Epidermal melanocyte (primary cell): ENCODE measurements at regions not wholly inside any gene's neighbourhood (a gene's known extent, or its start where the extent isn't known, plus 50 kb on each side); places are given as distances from the start of the nearest gene placed in this dataset.
"Not testable (repeated sequence)": the region's sequence is repeated elsewhere in the genome, so short reads cannot be mapped to it uniquely, and the experiment has no call there.

Experiments used
- DNase-seq: peaks from one replicate; pipeline ENCODE4 v3.0.0; 2011; ENCODE audit warnings: low spot score; ENCODE audit not compliant: insufficient read length

- DNase-seq = no peak
These were observed 278.2 kb upstream of the SFSWAP start for GRCh38 chr12:131432532-131433260.

GRCh38 chr12:131434208-131435125, 276.4 kb upstream of the SFSWAP start:
- DNase-seq = no peak

- no peak for DNase-seq
These were observed 273.8 kb upstream of the SFSWAP start for GRCh38 chr12:131436922-131437705.

- DNase-seq = no peak
These were observed 273.0 kb upstream of the SFSWAP start for GRCh38 chr12:131437706-131438492.

GRCh38 chr12:131438493-131438835, 272.4 kb upstream of the SFSWAP start:
- not testable (repeated sequence) for DNase-seq

GRCh38 chr12:131438881-131439280, 272.0 kb upstream of the SFSWAP start:
- no peak for DNase-seq

- DNase-seq = not testable (repeated sequence)
These were observed 271.1 kb upstream of the SFSWAP start for GRCh38 chr12:131439752-131440151.

GRCh38 chr12:131440209-131441059, 270.5 kb upstream of the SFSWAP start:
- DNase-seq = not testable (repeated sequence)

- DNase-seq = no peak
These were observed 269.9 kb upstream of the SFSWAP start for GRCh38 chr12:131441060-131441396.

- no peak for DNase-seq
These were observed 269.1 kb upstream of the SFSWAP start for GRCh38 chr12:131441638-131442336.

GRCh38 chr12:131442337-131442918, 268.5 kb upstream of the SFSWAP start:
- no peak for DNase-seq

GRCh38 chr12:131443019-131444000, 267.6 kb upstream of the SFSWAP start:
- DNase-seq = no peak

GRCh38 chr12:131444220-131445164, 266.4 kb upstream of the SFSWAP start:
- DNase-seq = no peak

GRCh38 chr12:131445184-131445774, 265.6 kb upstream of the SFSWAP start:
- DNase-seq = no peak

GRCh38 chr12:131445795-131446194, 265.1 kb upstream of the SFSWAP start:
- no peak for DNase-seq

GRCh38 chr12:131447636-131448035, 263.3 kb upstream of the SFSWAP start:
- not testable (repeated sequence) for DNase-seq
